ENCODE measurements at regions not wholly inside any gene's neighbourhood (a gene's known extent, or its start where the extent isn't known, plus 50 kb on each side); places are given as distances from the start of the nearest gene placed in this dataset.

DNA sequence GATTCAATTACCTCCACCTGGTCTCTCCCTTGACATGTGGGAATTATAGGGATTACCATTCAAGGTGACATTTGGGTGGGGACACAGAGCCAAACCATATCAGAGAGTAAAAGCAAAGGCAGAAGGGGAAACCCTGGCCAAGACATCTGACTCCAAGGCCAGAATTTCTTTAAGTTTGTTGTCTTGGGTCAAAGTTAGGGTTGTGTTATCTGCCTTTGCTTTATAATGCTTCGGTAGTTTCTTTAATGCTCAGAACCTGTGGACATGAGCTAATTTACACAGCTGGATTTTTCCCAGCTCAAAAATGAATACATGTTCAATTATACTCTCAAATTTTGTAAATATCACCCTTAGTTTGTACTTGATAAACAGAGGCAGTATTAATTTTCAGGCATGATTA lies 1074.4 kb downstream of the ADGRL2 start:
- no peak overlapping the region for H3K27ac ChIP-seq
- TF ChIP-seq, protein P1, sequence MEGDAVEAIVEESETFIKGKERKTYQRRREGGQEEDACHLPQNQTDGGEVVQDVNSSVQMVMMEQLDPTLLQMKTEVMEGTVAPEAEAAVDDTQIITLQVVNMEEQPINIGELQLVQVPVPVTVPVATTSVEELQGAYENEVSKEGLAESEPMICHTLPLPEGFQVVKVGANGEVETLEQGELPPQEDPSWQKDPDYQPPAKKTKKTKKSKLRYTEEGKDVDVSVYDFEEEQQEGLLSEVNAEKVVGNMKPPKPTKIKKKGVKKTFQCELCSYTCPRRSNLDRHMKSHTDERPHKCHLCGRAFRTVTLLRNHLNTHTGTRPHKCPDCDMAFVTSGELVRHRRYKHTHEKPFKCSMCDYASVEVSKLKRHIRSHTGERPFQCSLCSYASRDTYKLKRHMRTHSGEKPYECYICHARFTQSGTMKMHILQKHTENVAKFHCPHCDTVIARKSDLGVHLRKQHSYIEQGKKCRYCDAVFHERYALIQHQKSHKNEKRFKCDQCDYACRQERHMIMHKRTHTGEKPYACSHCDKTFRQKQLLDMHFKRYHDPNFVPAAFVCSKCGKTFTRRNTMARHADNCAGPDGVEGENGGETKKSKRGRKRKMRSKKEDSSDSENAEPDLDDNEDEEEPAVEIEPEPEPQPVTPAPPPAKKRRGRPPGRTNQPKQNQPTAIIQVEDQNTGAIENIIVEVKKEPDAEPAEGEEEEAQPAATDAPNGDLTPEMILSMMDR (IDR thresholded peaks at IDR 0.05) = no peak
- H3K4me3 ChIP-seq = no peak overlapping the region
- DNase-seq (ENCODE audit: low spot score) = no peak

GRCh38 chr1:82874041-82874440 lies 1073.3 kb downstream of the ADGRL2 start:
- no peak for DNase-seq (ENCODE audit: low spot score)
- TF ChIP-seq, protein P1 (IDR thresholded peaks at IDR 0.05) = no peak
- Histone ChIP-seq H3K27ac (no peak overlapping the region), H3K4me3 (no peak overlapping the region)

DNA sequence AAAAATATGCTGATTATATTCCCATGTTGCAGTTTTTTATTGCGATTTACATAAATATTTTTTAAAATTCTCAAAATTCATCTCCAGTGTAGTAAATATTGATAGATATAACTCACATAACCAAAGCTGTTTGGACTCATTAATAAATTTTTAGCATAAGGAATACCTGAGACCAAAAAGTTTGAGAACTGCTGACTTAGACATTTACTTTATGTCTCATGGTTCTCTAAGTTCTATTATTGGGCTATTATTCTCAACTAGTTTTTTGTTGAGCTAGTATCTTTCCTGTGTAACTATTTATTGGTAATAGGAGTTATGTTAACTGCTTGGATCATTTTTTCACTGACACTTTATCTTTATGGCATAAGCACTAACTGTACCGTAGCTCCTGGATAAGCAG lies 1069.6 kb downstream of the ADGRL2 start:
- no peak for DNase-seq (ENCODE audit: low spot score)
- Histone ChIP-seq H3K4me3 (no peak overlapping the region), H3K27ac (no peak overlapping the region)
- TF ChIP-seq, protein P1 (IDR thresholded peaks at IDR 0.05) = no peak

DNA sequence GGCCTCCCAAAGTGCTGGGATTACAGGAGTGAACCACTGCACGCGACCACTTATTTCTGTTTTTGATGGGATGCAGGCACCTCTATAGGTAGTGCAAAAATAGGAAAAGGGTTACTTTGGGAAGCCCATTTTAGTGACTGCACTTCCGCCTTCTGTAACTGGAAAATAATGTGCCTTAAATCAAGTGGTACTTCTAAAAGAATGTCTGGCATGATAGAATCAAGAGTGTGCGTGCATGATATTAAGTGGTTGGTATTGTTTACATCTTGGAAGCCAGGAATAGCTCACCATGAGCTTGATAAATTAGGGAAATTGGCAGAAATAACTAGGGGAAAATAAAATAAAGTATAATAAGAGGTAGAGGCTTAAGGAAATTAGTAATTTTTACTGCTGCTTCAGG lies 1067.0 kb downstream of the ADGRL2 start:
- no peak for DNase-seq (ENCODE audit: low spot score)
- TF ChIP-seq, protein P1 (IDR thresholded peaks at IDR 0.05) = no peak
- H3K27ac ChIP-seq = no peak overlapping the region
- H3K4me3 ChIP-seq = no peak overlapping the region

DNA sequence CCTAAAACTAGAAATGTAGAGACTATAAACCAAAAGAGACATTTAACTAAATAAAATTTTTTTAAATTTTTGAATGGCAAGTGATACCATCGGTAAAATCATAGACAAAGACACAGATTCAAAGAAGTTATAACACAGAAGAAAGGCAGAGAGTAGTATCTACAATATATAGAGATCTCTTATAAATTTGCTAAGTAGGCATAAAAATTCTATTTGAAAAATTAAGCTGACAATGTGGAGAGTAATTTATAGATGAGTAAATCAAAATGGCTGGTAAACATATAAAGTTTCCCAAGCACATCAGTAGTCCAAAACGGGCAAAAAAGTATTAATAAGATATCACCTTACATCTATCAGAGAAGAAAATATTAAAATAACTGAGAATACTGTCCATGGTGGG lies 1061.0 kb downstream of the ADGRL2 start:
- DNase-seq (ENCODE audit: low spot score) = no peak
- TF ChIP-seq, protein P1 (IDR thresholded peaks at IDR 0.05) = no peak

GRCh38 chr1:82858031-82858430 lies 1057.3 kb downstream of the ADGRL2 start:
- TF ChIP-seq, protein P1 (IDR thresholded peaks at IDR 0.05) = no peak
- no peak overlapping the region for H3K27ac ChIP-seq
- no peak overlapping the region for H3K4me3 ChIP-seq
- DNase-seq (ENCODE audit: low spot score) = no peak

More for the DNA sequence above, 1061.0 kb downstream of the ADGRL2 start:
- no peak overlapping the region for H3K27ac ChIP-seq
- H3K4me3 ChIP-seq = no peak overlapping the region

- TF ChIP-seq, protein P1 (IDR thresholded peaks at IDR 0.05) = no peak
- no peak overlapping the region for H3K4me3 ChIP-seq
- H3K27ac ChIP-seq = no peak overlapping the region
- no peak for DNase-seq (ENCODE audit: low spot score)
Measured at GRCh38 chr1:82849460-82849859, 1048.7 kb downstream of the ADGRL2 start.

All from coronary artery (tissue), 2 donors.